ENCODE measurements at regions not wholly inside any gene's neighbourhood (a gene's known extent, or its start where the extent isn't known, plus 50 kb on each side); places are given as distances from the start of the nearest gene placed in this dataset.

GRCh38 chr3:152200476-152201420, 68.0 kb upstream of the MBNL1 start:
- Histone ChIP-seq H2BK120ac (replicated peaks; ENCODE audit: low read depth, low read length) (no peak overlapping the region), H3K27me3 (replicated peaks in 1 of 4; ENCODE audit: control insufficient read depth in 3 of 4, extremely low read depth in 1 of 4, insufficient read depth in 3 of 4, low read length in 3 of 4) (no peaks in the 10 kb centered on the region), H3K4ac (replicated peaks; ENCODE audit: insufficient read length, low read depth, low read length) (no peak overlapping the region), H3K4me3 (ENCODE audit: extremely low read depth in 1 of 4, insufficient read depth in 2 of 4, low read depth in 3 of 4, low read length in 4 of 4) (no peak overlapping the region), H3K9ac (replicated peaks in 1 of 4; ENCODE audit: extremely low read depth in 1 of 4, low read depth in 3 of 4, low read length in 3 of 4) (no peak overlapping the region), H3K9me3 (ENCODE audit: insufficient read depth in 2 of 2, low read depth in 1 of 2, low read length in 1 of 2) (no peaks in the 10 kb centered on the region; a peak in 1 of 4 replicates), H3K27ac (ENCODE audit: low read depth, low read length) (no peak overlapping the region), H3K36me3 (ENCODE audit: control insufficient read depth in 2 of 4, insufficient read depth in 4 of 4, low read length in 3 of 4) (no peaks in the 10 kb centered on the region), H3K23ac (ENCODE audit: insufficient read length) (no peak overlapping the region), H3K18ac (ENCODE audit: extremely low read depth, low read length) (no peak overlapping the region), H3K79me2 (ENCODE audit: control insufficient read depth in 1 of 2, insufficient read depth in 2 of 2, low read length in 2 of 2) (no peaks in the 10 kb centered on the region), H3K4me1 (replicated peaks in 1 of 4; ENCODE audit: control insufficient read depth in 3 of 4, insufficient read depth in 4 of 4, low read length in 3 of 4) (no peaks in the 10 kb centered on the region), H2BK12ac (ENCODE audit: low read depth, low read length) (no peak overlapping the region), H2AK5ac (ENCODE audit: low read depth, low read length) (no peak overlapping the region), H4K8ac (ENCODE audit: extremely low read depth, insufficient read depth, low read length) (no peak overlapping the region), H2BK20ac (ENCODE audit: low read length) (no peak overlapping the region), H3K79me1 (ENCODE audit: low read depth, low read length) (no peaks in the 10 kb centered on the region), H2AFZ (ENCODE audit: low read length) (no peak overlapping the region), H3K23me2 (ENCODE audit: low read depth, low read length) (no peaks in the 10 kb centered on the region; the same call in 1 of the 2 replicates), H4K91ac (replicated peaks; ENCODE audit: insufficient read length, low read length) (no peak overlapping the region), H2BK5ac (ENCODE audit: low read depth, low read length) (no peak overlapping the region), H3K4me2 (ENCODE audit: insufficient read depth in 1 of 2, low read depth in 2 of 2, low read length in 2 of 2) (no peak overlapping the region), H2BK15ac (ENCODE audit: low read length) (no peak overlapping the region), H3K14ac (ENCODE audit: insufficient read length) (no peak overlapping the region), H4K20me1 (replicated peaks in 1 of 2; ENCODE audit: control insufficient read depth in 1 of 2, insufficient read depth in 2 of 2, low read length in 2 of 2) (no peaks in the 10 kb centered on the region), H4K5ac (ENCODE audit: insufficient read length, low read depth, low read length) (no peak overlapping the region), H3K56ac (replicated peaks; ENCODE audit: insufficient read length, low read depth, low read length) (no peak overlapping the region)
- 90% methylated on average over 3 of the region's 3 CpGs; no CpG with 5 or more reads in 1 of the 2 experiments for WGBS, 2 experiments (ENCODE audit: extremely low coverage in 1 of 2, insufficient coverage in 1 of 2, insufficient read length in 1 of 2, insufficient replicate concordance in 2 of 2, low coverage in 1 of 2, low lambda C conversion rate in 2 of 2, missing lambda C conversion rate in 1 of 2)
- POLR2A ChIA-PET (ENCODE audit: partially characterized antibody), result interaction anchor here (0.6 kb wide), 1 partner anchor 186 kb away, joined by 3 read pairs; no protein-coding TSS in a partner anchor
- FAIRE-seq, result no peak
- no peak for DNase-seq (ENCODE audit: low read depth in 1 of 2, low spot score in 2 of 2)
- CTCF ChIA-PET (ENCODE audit: partially characterized antibody), result interaction anchor here (0.8 to 1.7 kb wide), 2 partner anchors 17 to 251 kb away, joined by 3 to 5 read pairs; no protein-coding TSS in a partner anchor
- TF ChIP-seq RNF2 (IDR thresholded peaks at IDR 0.05; ENCODE audit: borderline replicate concordance, low read depth, low read length, missing control alignments, poor library complexity, severe bottlenecking) (no peak), RXRA (IDR thresholded peaks at IDR 0.05; ENCODE audit: insufficient read depth, low read depth, low read length) (no peak), POU5F1 (IDR thresholded peaks at IDR 0.05; ENCODE audit: low read depth, low read length) (no peak), RFX5 (IDR thresholded peaks at IDR 0.05; ENCODE audit: borderline replicate concordance, low read depth, low read length) (no peak), SIX5 (IDR thresholded peaks at IDR 0.05; ENCODE audit: low read depth, low read length) (no peak), TBP (IDR thresholded peaks at IDR 0.05; ENCODE audit: low read depth, low read length) (no peak), CTBP2 (IDR thresholded peaks at IDR 0.05; ENCODE audit: borderline replicate concordance, insufficient read depth, insufficient read length, low read length) (no peak), TAF1 (IDR thresholded peaks at IDR 0.05; ENCODE audit: low read depth, low read length) (no peak), GABPA (IDR thresholded peaks at IDR 0.05; ENCODE audit: borderline replicate concordance, insufficient read depth, low read length) (no peak), USF2 (IDR thresholded peaks at IDR 0.05; ENCODE audit: low read length) (no peak)
